Endothelial cell of umbilical vein (primary cell): ENCODE measurements at regions not wholly inside any gene's neighbourhood (a gene's known extent, or its start where the extent isn't known, plus 50 kb on each side); places are given as distances from the start of the nearest gene placed in this dataset.

Experiments used
- BruUV-seq: library from RNA; stranded (reverse); fragments of 400-500 nt; replicated peaks from 2 replicates; lab custom pipeline; 2021; lab: Mats Ljungman, UMichigan
- CTCF ChIA-PET: fragments of 300-600, 350-600 bp; sonication (Branson Sonifier 250); formaldehyde crosslinking; loops from one replicate; lab custom pipeline; 2021; ENCODE audit warnings: antibody characterized with exemption, inconsistent platforms; lab: Charles Lee
- POLR2A ChIA-PET: fragments of 300-600, 350-600 bp; sonication (Branson Sonifier 250); formaldehyde crosslinking; loops from one replicate; lab custom pipeline; 2021; ENCODE audit warnings: antibody characterized with exemption, inconsistent platforms; lab: Charles Lee
- DNase-seq: peaks from one replicate; pipeline ENCODE4 v3.0.0-alpha.2; 2011; ENCODE audit warnings: low read depth, low spot score
- FAIRE-seq: peaks from 2 replicates; lab custom pipeline; 2011; peaks lifted over from hg19 to GRCh38; lab: Jason Lieb, UNC
- H2AFZ ChIP-seq: 2 replicates; pipeline ENCODE4 v1.6.0; 2012; ENCODE audit warnings: low read depth, low read length, control low read depth, inconsistent platforms
- H3K27ac ChIP-seq: 2 replicates; pipeline ENCODE4 v1.5.1; 2011; ENCODE audit warnings: low read depth, mild to moderate bottlenecking, control low read depth, low read length, moderate library complexity; ENCODE audit not compliant: insufficient read depth
- H3K27me3 ChIP-seq, 2 experiments: 2 replicates each; pipeline versions ENCODE4 v1.6.0 to v1.6.1; 2011; ENCODE audit warnings: low read length in 2 of 2, mixed read lengths in 1 of 2; ENCODE audit not compliant: control insufficient read depth in 2 of 2, insufficient read depth in 2 of 2
- H3K36me3 ChIP-seq, 2 experiments: 2 replicates in 1 of 2; 3 replicates in 1 of 2; pipeline ENCODE4 v1.5.1; 2011; ENCODE audit warnings: low read length in 2 of 2, mild to moderate bottlenecking in 1 of 2, moderate library complexity in 1 of 2; ENCODE audit not compliant: control insufficient read depth in 2 of 2, insufficient read depth in 2 of 2; ENCODE audit errors: extremely low read depth in 1 of 2
- H3K4me1 ChIP-seq: 3 replicates; pipeline ENCODE4 v1.5.1; 2011; ENCODE audit warnings: mild to moderate bottlenecking, low read length; ENCODE audit not compliant: control insufficient read depth, insufficient read depth; ENCODE audit errors: extremely low read depth
- H3K4me2 ChIP-seq: 2 replicates; pipeline ENCODE4 v1.6.1; 2011; ENCODE audit warnings: low read length, control low read depth, mixed read lengths; ENCODE audit not compliant: insufficient read depth
- H3K4me3 ChIP-seq, 3 experiments: fragments of 200-600 bp in 1 of 3; sonication (generic), shearing (Covaris generic) in 1 of 3; replicated peaks in 1 of 3; 2 replicates each; pipeline ENCODE4 v1.5.1; 2011 to 2016; ENCODE audit warnings: control low read depth in 3 of 3, low read length in 3 of 3, mild to moderate bottlenecking in 2 of 3, inconsistent platforms in 1 of 3, low read depth in 1 of 3, moderate library complexity in 1 of 3; ENCODE audit not compliant: insufficient read depth in 1 of 3
- H3K79me2 ChIP-seq: 2 replicates; pipeline ENCODE4 v1.6.0; 2012; ENCODE audit warnings: low read length, inconsistent platforms; ENCODE audit not compliant: control insufficient read depth, insufficient read depth
- H3K9ac ChIP-seq: replicated peaks from 2 replicates; pipeline ENCODE3; 2011; ENCODE audit warnings: low read length, control low read depth; ENCODE audit not compliant: insufficient read depth; ENCODE audit errors: extremely low read depth
- H3K9me1 ChIP-seq: replicated peaks from 3 replicates; pipeline ENCODE4 v1.6.0; 2011; ENCODE audit warnings: mild to moderate bottlenecking, low read length; ENCODE audit not compliant: control insufficient read depth, insufficient read depth; ENCODE audit errors: extremely low read depth
- H3K9me3 ChIP-seq: replicated peaks from 2 replicates; pipeline ENCODE4 v1.5.1; 2012; ENCODE audit warnings: low read length, inconsistent platforms; ENCODE audit not compliant: control insufficient read depth, insufficient read depth
- H4K20me1 ChIP-seq: replicated peaks from 2 replicates; pipeline ENCODE3; 2011; ENCODE audit warnings: mild to moderate bottlenecking, low read length; ENCODE audit not compliant: control insufficient read depth, insufficient read depth; ENCODE audit errors: extremely low read depth
- CTCF ChIP-seq, 2 donors: IDR thresholded peaks; 1 replicate in 1 of 2; 2 replicates in 1 of 2; pipeline ENCODE4 v1.5.1; 2011; ENCODE audit warnings: low read length in 2 of 2, mild to moderate bottlenecking in 2 of 2, moderate library complexity in 2 of 2, control low read depth in 1 of 2, inconsistent platforms in 1 of 2, low read depth in 1 of 2; ENCODE audit not compliant: insufficient read depth in 1 of 2; ENCODE audit errors: extremely low read depth in 1 of 2
- EZH2 ChIP-seq: IDR thresholded peaks from 2 replicates; pipeline ENCODE4 v1.6.1; 2012; ENCODE audit warnings: borderline replicate concordance, low read depth, mild to moderate bottlenecking, moderate library complexity, low read length, inconsistent platforms; ENCODE audit not compliant: severe bottlenecking
- FOS ChIP-seq: IDR thresholded peaks from 2 replicates; pipeline ENCODE4 v1.6.1; 2011; ENCODE audit warnings: mild to moderate bottlenecking, low read length, moderate library complexity, borderline replicate concordance; ENCODE audit not compliant: insufficient read depth
- GATA2 ChIP-seq: IDR thresholded peaks from 2 replicates; pipeline ENCODE4 v1.7.0; 2011; ENCODE audit warnings: low read depth, mild to moderate bottlenecking, moderate library complexity, mixed read lengths, low read length; ENCODE audit not compliant: insufficient read length, insufficient read depth
- JUN ChIP-seq: IDR thresholded peaks from 2 replicates; pipeline ENCODE4 v1.6.1; 2011; ENCODE audit warnings: borderline replicate concordance, low read depth; ENCODE audit not compliant: insufficient read length, insufficient read depth
- MAX ChIP-seq: IDR thresholded peaks from 2 replicates; pipeline ENCODE4 v1.6.1; 2011; ENCODE audit not compliant: insufficient read depth, insufficient read length
- MYC ChIP-seq: IDR thresholded peaks from one replicate; pipeline ENCODE4 v1.6.1; 2011; ENCODE audit warnings: mild to moderate bottlenecking, low read depth, low read length
- POLR2A ChIP-seq: IDR thresholded peaks from 2 replicates; pipeline ENCODE4 v1.6.1; 2012; ENCODE audit warnings: low read depth, mild to moderate bottlenecking, control low read depth, low read length
- POLR2AphosphoS5 ChIP-seq: IDR thresholded peaks from 2 replicates; pipeline ENCODE4 v1.6.1; 2012; ENCODE audit warnings: low read depth, mild to moderate bottlenecking, control low read depth, low read length, moderate library complexity; ENCODE audit not compliant: insufficient read depth
- dilution Hi-C: fragments of 300-500 bp; cut with MboI; formaldehyde crosslinking; loops from one replicate; pipeline ENCODE4 v1.15.0; 2019; ENCODE audit warnings: low sequenced_read_pairs; ENCODE audit not compliant: extremely low pct_ligation_motif_present
- intact Hi-C: fragments of 100-400 bp; cut with micrococcal nuclease; formaldehyde crosslinking; loops from one replicate; pipeline ENCODE4 v1.10.0; 2022

- dilution Hi-C loops: no loop called here
- H3K27ac ChIP-seq: no peak overlapping the region
- POLR2A ChIA-PET: no interaction called here
Observed at GRCh38 chr1:201631037-201631436, 92.1 kb downstream of the NAV1 start.

More at GRCh38 chr1:201631037-201631436, 92.1 kb downstream of the NAV1 start:
- Histone ChIP-seq H3K4me2 (no peak overlapping the region), H2AFZ (no peak overlapping the region), H3K9ac (no peak overlapping the region), H3K27me3 (no peaks in the 10 kb centered on the region), H3K79me2 (peaks cover 19% of the 10 kb centered on the region), H3K4me3 (no peak overlapping the region), H3K36me3 (no peaks in the 10 kb centered on the region), H3K4me1 (peaks cover 34% of the 10 kb centered on the region), H3K9me3 (no peaks in the 10 kb centered on the region), H4K20me1 (no peaks in the 10 kb centered on the region), H3K9me1 (no peaks in the 10 kb centered on the region)
- intact Hi-C loops: no loop called here
- no peak for TF ChIP-seq MYC
- no peak for TF ChIP-seq MAX
- TF ChIP-seq GATA2: no peak
- TF ChIP-seq EZH2: no peak
- TF ChIP-seq JUN: no peak
- no peak for TF ChIP-seq FOS
- no peak for TF ChIP-seq POLR2AphosphoS5
- TF ChIP-seq POLR2A: no peak
- TF ChIP-seq CTCF (IDR thresholded peaks at IDR 0.05; ENCODE audit: extremely low read depth in 1 of 2, insufficient read depth in 1 of 2, low read depth in 1 of 2, low read length in 2 of 2): no peak
- CTCF ChIA-PET: interaction anchor here (0.6 to 1.6 kb wide), 3 partner anchors 18 to 196 kb away, joined by 3 read pairs; no protein-coding TSS in a partner anchor
- no peak for DNase-seq
- FAIRE-seq: no peak
- no TSS peak for BruUV-seq
